Upper lobe of left lung (tissue), 6 donors: ENCODE measurements at regions not wholly inside any gene's neighbourhood (a gene's known extent, or its start where the extent isn't known, plus 50 kb on each side); places are given as distances from the start of the nearest gene placed in this dataset.

Source experiments
- ATAC-seq, 2 donors: fragments of 200-7000 bp; cut with Tn5 transposase; one replicate each; pipeline ENCODE4 v1.9.1; 2022; ENCODE audit warnings: mild to moderate bottlenecking in 2 of 2, moderate library complexity in 2 of 2; ENCODE audit not compliant: low FRiP score in 2 of 2
- DNase-seq, 2 donors: peaks; one replicate each; pipeline ENCODE4 v3.0.0-alpha.2; 2019 to 2020
- H3K27ac ChIP-seq, 4 donors: fragments of 200-600 bp; sonication (generic); one replicate each; pipeline ENCODE4 v1.5.1; 2016 to 2019
- H3K27me3 ChIP-seq, 4 donors: fragments of 200-600 bp; sonication (generic); one replicate each; pipeline ENCODE4 v1.5.1; 2017 to 2019
- H3K36me3 ChIP-seq, 4 donors: fragments of 200-600 bp; sonication (generic); one replicate each; pipeline ENCODE4 v1.5.1; 2016 to 2019
- H3K4me1 ChIP-seq, 4 donors: fragments of 200-600 bp; sonication (generic); one replicate each; pipeline ENCODE4 v1.5.1; 2018 to 2019
- H3K4me3 ChIP-seq, 4 donors: fragments of 200-600 bp; sonication (generic); one replicate each; pipeline ENCODE4 v1.5.1; 2017 to 2019; ENCODE audit warnings: mild to moderate bottlenecking in 2 of 4, moderate library complexity in 1 of 4
- H3K9me3 ChIP-seq, 4 donors: fragments of 200-600 bp; sonication (generic); one replicate each; pipeline ENCODE4 v1.5.1; 2018 to 2019
- CTCF ChIP-seq, 6 experiments: fragments of 450-650 bp in 4 of 6; fragments of 200-600 bp in 2 of 6; sonication (generic) in 2 of 6; IDR thresholded peaks; one replicate each; pipeline ENCODE4 v1.5.1; 2016 to 2019; ENCODE audit warnings: antibody characterized with exemption in 6 of 6
- EP300 ChIP-seq, 4 donors: sonication (generic); formaldehyde crosslinking; IDR thresholded peaks; one replicate each; pipeline ENCODE4 v1.5.1; 2017; ENCODE audit warnings: antibody characterized with exemption in 4 of 4, control low read depth in 2 of 4
- POLR2A ChIP-seq, 4 donors: fragments of 450-650 bp; IDR thresholded peaks; one replicate each; pipeline ENCODE4 v1.5.1; 2016 to 2017; ENCODE audit warnings: antibody characterized with exemption in 4 of 4, mild to moderate bottlenecking in 2 of 4
- POLR2AphosphoS5 ChIP-seq, 2 donors: sonication (generic); formaldehyde crosslinking; IDR thresholded peaks; one replicate each; pipeline ENCODE4 v1.5.1; 2017; ENCODE audit warnings: antibody characterized with exemption in 2 of 2
- WGBS, 2 donors: methylation state at CpG; one replicate each; pipeline ENCODE4 v1.1.5; 2017 to 2018; 5-methylcytosine and 5-hydroxymethylcytosine counted together
- donor health status: DM: no; HTN: no; CAD: no; lungs with moderate emphysema.
- donor health status: DM: no; HTN: yes; CAD: no; lungs with severe emphysema.

- H3K36me3 ChIP-seq: no peaks in the 10 kb centered on the region
- DNase-seq: no peak
- no peak overlapping the region for H3K27ac ChIP-seq
- no peak for ATAC-seq
- no peaks in the 10 kb centered on the region for H3K4me1 ChIP-seq
- no peak overlapping the region for H3K4me3 ChIP-seq
- TF ChIP-seq CTCF (IDR thresholded peaks at IDR 0.05) (no peak), POLR2A (IDR thresholded peaks at IDR 0.05) (no peak), EP300 (IDR thresholded peaks at IDR 0.05) (no peak)
- WGBS, 2 donors: 83 to 85% methylated on average over 2 of the region's 2 CpGs
- no peaks in the 10 kb centered on the region for H3K9me3 ChIP-seq
- no peaks in the 10 kb centered on the region for H3K27me3 ChIP-seq
Observed at GRCh38 chr1:209267968-209268367, 315.5 kb upstream of the CAMK1G start.

- H3K36me3 ChIP-seq: no peaks in the 10 kb centered on the region
- ATAC-seq: no peak
- 37 to 44% methylated on average over 1 of the region's 1 CpG for WGBS, 2 donors
Observed at GRCh38 chr1:209268479-209268878, 315.0 kb upstream of the CAMK1G start.

GRCh38 chr1:209276321-209276720 is 307.2 kb upstream of the CAMK1G start:
- Histone ChIP-seq H3K4me1 (no peaks in the 10 kb centered on the region), H3K27me3 (no peaks in the 10 kb centered on the region), H3K4me3 (no peak overlapping the region), H3K36me3 (no peaks in the 10 kb centered on the region), H3K27ac (no peak overlapping the region), H3K9me3 (no peaks in the 10 kb centered on the region)
- no peak for DNase-seq
- TF ChIP-seq EP300 (IDR thresholded peaks at IDR 0.05): no peak
- no peak for TF ChIP-seq POLR2A (IDR thresholded peaks at IDR 0.05)
- no peak for TF ChIP-seq CTCF (IDR thresholded peaks at IDR 0.05)
- 56 to 69% methylated on average over 3 of the region's 3 CpGs for WGBS, 2 donors
- ATAC-seq: no peak

More at GRCh38 chr1:209268479-209268878, 315.0 kb upstream of the CAMK1G start:
- Histone ChIP-seq H3K27me3 (no peaks in the 10 kb centered on the region), H3K27ac (no peak overlapping the region), H3K9me3 (no peaks in the 10 kb centered on the region), H3K4me3 (no peak overlapping the region), H3K4me1 (no peaks in the 10 kb centered on the region)
- no peak for DNase-seq
- TF ChIP-seq POLR2AphosphoS5 (IDR thresholded peaks at IDR 0.05): no peak
- no peak for TF ChIP-seq EP300 (IDR thresholded peaks at IDR 0.05)

- DNase-seq: no peak
- Histone ChIP-seq H3K4me3 (no peak overlapping the region), H3K27ac (no peak overlapping the region), H3K36me3 (no peaks in the 10 kb centered on the region), H3K4me1 (no peaks in the 10 kb centered on the region), H3K27me3 (no peaks in the 10 kb centered on the region), H3K9me3 (peaks cover 0 to 3% (median 0%) of the 10 kb centered on the region in 4 donors)
- 88 to 100% methylated on average over 1 of the region's 1 CpG for WGBS, 2 donors
- TF ChIP-seq EP300 (IDR thresholded peaks at IDR 0.05) (no peak), CTCF (IDR thresholded peaks at IDR 0.05) (no peak), POLR2AphosphoS5 (IDR thresholded peaks at IDR 0.05) (no peak), POLR2A (IDR thresholded peaks at IDR 0.05) (no peak)
- no peak for ATAC-seq
Observed at GRCh38 chr1:209277662-209278061, 305.9 kb upstream of the CAMK1G start.

GRCh38 chr1:209291715-209292114 is 291.8 kb upstream of the CAMK1G start:
- ATAC-seq: no peak
- WGBS, 2 donors: 0 to 20% methylated on average over 1 of the region's 1 CpG
- H3K4me3 ChIP-seq: no peak overlapping the region

More at GRCh38 chr1:209291715-209292114, 291.8 kb upstream of the CAMK1G start:
- Histone ChIP-seq H3K27me3 (no peaks in the 10 kb centered on the region), H3K4me1 (no peaks in the 10 kb centered on the region), H3K27ac (no peak overlapping the region), H3K36me3 (no peaks in the 10 kb centered on the region), H3K9me3 (no peaks in the 10 kb centered on the region)
- no peak for DNase-seq
- no peak for TF ChIP-seq POLR2A (IDR thresholded peaks at IDR 0.05)
- TF ChIP-seq CTCF (IDR thresholded peaks at IDR 0.05): no peak
- TF ChIP-seq EP300 (IDR thresholded peaks at IDR 0.05): no peak
- no peak for TF ChIP-seq POLR2AphosphoS5 (IDR thresholded peaks at IDR 0.05)
